ENCODE measurements at regions not wholly inside any gene's neighbourhood (a gene's known extent, or its start where the extent isn't known, plus 50 kb on each side); places are given as distances from the start of the nearest gene placed in this dataset.

GRCh38 chr4:11005300-11005699, 320.7 kb upstream of the CLNK start (continued):
- TF ChIP-seq USF1 (IDR thresholded peaks at IDR 0.05; ENCODE audit: borderline replicate concordance, low read depth) (no peak), MXI1 (IDR thresholded peaks at IDR 0.05; ENCODE audit: low read depth, low read length) (no peak), SMC3 (IDR thresholded peaks at IDR 0.05; ENCODE audit: low read depth, low read length) (no peak), ZBTB33 (IDR thresholded peaks at IDR 0.05; ENCODE audit: borderline replicate concordance, low read depth) (no peak), FOSL2 (IDR thresholded peaks at IDR 0.05; ENCODE audit: borderline replicate concordance, low read depth) (no peak), TCF12 (IDR thresholded peaks at IDR 0.05) (no peak), CTCF (IDR thresholded peaks at IDR 0.05) (no peak)

GRCh38 chr4:11004818-11005217, 320.2 kb upstream of the CLNK start:
- Histone ChIP-seq H3F3A (replicated peaks; ENCODE audit: insufficient read depth) (no peaks in the 10 kb centered on the region), H3K4me2 (no peak overlapping the region), H3K9me3 (no peaks in the 10 kb centered on the region), H3K4me3 (ENCODE audit: low read depth in 2 of 2, low read length in 1 of 2) (no peak overlapping the region), H2AFZ (ENCODE audit: low read depth) (no peak overlapping the region), H4K20me1 (ENCODE audit: insufficient read depth) (no peaks in the 10 kb centered on the region), H3K27me3 (ENCODE audit: insufficient read depth) (no peaks in the 10 kb centered on the region), H3K27ac (ENCODE audit: low read depth in 2 of 2, low read length in 1 of 2) (no peak overlapping the region), H3K79me2 (ENCODE audit: insufficient read depth) (no peaks in the 10 kb centered on the region), H3K9ac (no peak overlapping the region), H3K9me2 (no peaks in the 10 kb centered on the region), H3K4me1 (ENCODE audit: control insufficient read depth in 1 of 2, insufficient read depth in 2 of 2, low read depth in 1 of 2, low read length in 1 of 2) (no peaks in the 10 kb centered on the region), H3K36me3 (replicated peaks in 1 of 2; ENCODE audit: control insufficient read depth in 1 of 2, insufficient read depth in 2 of 2, low read length in 1 of 2) (no peaks in the 10 kb centered on the region)
- no peak for DNase-seq
- 3% methylated on average over 6 of the region's 6 CpGs for WGBS (ENCODE audit: low lambda C conversion rate)
- CTCF ChIA-PET: no interaction called here
- POLR2A ChIA-PET: no interaction called here
- TF ChIP-seq CTCF (IDR thresholded peaks at IDR 0.05) (no peak), REST (IDR thresholded peaks at IDR 0.05; ENCODE audit: low read depth, low read length) (no peak), USF1 (IDR thresholded peaks at IDR 0.05; ENCODE audit: borderline replicate concordance, low read depth) (no peak), EZH2phosphoT487 (IDR thresholded peaks at IDR 0.05; ENCODE audit: borderline replicate concordance, low read depth) (no peak), SIN3A (IDR thresholded peaks at IDR 0.05; ENCODE audit: borderline replicate concordance, low read depth, low read length) (no peak), EP300 (IDR thresholded peaks at IDR 0.05; ENCODE audit: borderline replicate concordance in 1 of 2, low read depth in 1 of 2, low read length in 1 of 2) (no peak), FOXJ3 (CRISPR knock-in tag; IDR thresholded peaks at IDR 0.05) (no peak), TCF12 (IDR thresholded peaks at IDR 0.05) (no peak), JUND (IDR thresholded peaks at IDR 0.05) (no peak), YY1 (IDR thresholded peaks at IDR 0.05; ENCODE audit: low read depth) (no peak), MAX (IDR thresholded peaks at IDR 0.05; ENCODE audit: low read depth) (no peak), ELF1 (IDR thresholded peaks at IDR 0.05) (no peak), RAD21 (IDR thresholded peaks at IDR 0.05; ENCODE audit: low read length) (no peak), GATA2 (CRISPR knock-in tag; IDR thresholded peaks at IDR 0.05) (no peak)
- TF ChIP-seq, protein P1, sequence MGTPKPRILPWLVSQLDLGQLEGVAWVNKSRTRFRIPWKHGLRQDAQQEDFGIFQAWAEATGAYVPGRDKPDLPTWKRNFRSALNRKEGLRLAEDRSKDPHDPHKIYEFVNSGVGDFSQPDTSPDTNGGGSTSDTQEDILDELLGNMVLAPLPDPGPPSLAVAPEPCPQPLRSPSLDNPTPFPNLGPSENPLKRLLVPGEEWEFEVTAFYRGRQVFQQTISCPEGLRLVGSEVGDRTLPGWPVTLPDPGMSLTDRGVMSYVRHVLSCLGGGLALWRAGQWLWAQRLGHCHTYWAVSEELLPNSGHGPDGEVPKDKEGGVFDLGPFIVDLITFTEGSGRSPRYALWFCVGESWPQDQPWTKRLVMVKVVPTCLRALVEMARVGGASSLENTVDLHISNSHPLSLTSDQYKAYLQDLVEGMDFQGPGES (IDR thresholded peaks at IDR 0.05; ENCODE audit: low read depth, low read length): no peak

Data from SK-N-SH (cell line).